ENCODE measurements at regions not wholly inside any gene's neighbourhood (a gene's known extent, or its start where the extent isn't known, plus 50 kb on each side); places are given as distances from the start of the nearest gene placed in this dataset.

- no peak for DNase-seq
Measured at GRCh38 chr3:167895684-167896083, 160.2 kb downstream of the SERPINI1 start.

DNA sequence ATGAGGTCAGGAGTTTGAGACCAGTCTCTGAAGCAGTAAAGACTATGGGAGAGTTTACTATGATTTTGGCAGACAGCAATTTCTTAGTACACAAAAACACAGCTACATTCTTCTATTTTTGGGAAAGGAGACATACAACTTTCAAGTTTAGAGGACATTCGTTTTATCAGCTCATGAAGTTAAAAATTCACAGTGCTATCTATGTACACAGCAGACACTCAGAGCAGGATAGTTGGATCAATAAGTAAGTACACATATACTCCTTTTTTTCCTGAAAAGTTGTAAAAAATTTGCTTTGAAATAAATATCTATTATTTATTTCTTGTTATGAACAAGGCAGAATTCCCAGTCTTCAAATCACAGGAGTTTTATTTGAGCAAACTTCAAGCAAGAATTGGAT, 159.7 kb downstream of the SERPINI1 start:
- DNase-seq, result no peak

DNA sequence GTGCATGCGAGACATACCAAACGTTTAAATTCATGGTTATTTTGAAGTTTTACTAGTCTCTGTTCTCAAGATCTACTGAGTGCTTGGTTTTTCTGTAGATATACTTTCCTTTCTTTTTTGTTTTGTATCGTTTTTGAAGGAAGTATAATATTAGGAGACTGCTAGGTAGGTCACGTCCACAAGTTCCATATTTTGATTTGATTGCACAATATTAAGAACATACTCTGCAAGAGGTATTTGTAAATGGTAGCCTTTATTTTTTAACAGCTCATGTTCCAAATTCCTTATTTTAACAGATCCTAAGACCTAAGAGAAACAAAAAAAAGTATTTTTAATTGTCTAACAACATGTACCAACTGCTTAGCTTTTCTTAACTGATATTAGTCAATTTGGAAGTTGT, 156.7 kb downstream of the SERPINI1 start:
- DNase-seq, result no peak

GRCh38 chr3:167887096-167887495, 151.6 kb downstream of the SERPINI1 start:
- DNase-seq, result no peak

DNA sequence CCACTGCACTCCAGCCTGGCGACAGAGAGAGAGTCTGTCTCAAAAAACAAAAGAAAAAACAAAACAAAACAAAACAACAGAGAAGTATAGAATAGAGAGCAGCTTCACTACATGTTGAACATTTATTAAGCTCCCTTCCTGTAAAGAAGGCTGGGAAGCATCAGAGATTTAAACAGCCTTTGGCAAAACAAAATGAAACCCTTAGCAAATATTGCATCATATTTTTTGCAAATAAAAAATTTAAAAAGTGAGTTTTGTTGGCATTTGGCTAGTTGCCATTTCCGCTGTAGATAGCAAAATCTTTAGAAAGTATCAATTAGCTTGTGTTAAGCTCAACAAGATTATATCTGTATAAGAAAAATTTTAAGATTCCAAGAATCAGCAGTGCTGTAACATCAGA, 151.2 kb downstream of the SERPINI1 start:
- DNase-seq, result no peak

DNA sequence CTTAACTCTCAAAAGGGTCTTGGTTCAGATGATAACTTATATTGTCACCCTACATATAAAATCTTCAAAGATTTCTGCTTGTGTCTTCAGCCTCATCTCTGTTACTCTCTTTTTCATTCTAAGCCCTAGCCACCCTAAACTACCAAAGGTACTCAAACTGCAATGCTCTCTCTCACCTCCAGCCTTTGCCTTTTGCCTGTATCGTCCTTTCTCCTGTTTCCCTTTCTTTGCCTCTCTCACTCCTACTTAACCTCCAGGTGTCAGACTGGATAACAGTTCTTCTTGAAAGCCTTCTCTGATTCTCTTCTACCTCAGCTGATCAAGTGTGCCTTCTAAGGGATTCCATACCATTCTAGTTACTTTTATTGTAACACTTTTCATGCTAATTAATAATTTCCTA, 149.8 kb downstream of the SERPINI1 start:
- DNase-seq, result no peak

GRCh38 chr3:167884481-167884880, 149.0 kb downstream of the SERPINI1 start:
- no peak for DNase-seq

DNA sequence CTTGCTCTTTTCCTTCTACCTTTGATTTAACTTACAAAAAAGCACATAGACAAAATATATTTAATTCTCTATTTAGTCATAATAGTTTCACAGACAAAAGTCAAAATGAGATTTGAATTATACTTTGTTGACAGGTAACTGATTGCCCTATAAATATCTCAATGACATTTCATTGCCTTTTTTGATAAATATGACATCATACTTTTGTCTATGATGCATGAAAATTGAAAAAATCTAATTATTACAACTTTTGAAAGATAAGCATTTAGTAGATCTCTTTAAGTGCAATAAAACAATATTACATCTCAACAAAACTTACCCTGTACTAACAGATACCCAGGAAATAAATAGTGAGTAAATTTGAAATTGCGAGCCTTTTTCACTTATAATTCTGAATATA, 147.9 kb downstream of the SERPINI1 start:
- DNase-seq, result no peak

- DNase-seq, result peak; percentile 45
Measured at GRCh38 chr3:167882057-167882667, 146.6 kb downstream of the SERPINI1 start.

- no peak for DNase-seq
Measured at GRCh38 chr3:167880183-167880582, 144.7 kb downstream of the SERPINI1 start.

DNA sequence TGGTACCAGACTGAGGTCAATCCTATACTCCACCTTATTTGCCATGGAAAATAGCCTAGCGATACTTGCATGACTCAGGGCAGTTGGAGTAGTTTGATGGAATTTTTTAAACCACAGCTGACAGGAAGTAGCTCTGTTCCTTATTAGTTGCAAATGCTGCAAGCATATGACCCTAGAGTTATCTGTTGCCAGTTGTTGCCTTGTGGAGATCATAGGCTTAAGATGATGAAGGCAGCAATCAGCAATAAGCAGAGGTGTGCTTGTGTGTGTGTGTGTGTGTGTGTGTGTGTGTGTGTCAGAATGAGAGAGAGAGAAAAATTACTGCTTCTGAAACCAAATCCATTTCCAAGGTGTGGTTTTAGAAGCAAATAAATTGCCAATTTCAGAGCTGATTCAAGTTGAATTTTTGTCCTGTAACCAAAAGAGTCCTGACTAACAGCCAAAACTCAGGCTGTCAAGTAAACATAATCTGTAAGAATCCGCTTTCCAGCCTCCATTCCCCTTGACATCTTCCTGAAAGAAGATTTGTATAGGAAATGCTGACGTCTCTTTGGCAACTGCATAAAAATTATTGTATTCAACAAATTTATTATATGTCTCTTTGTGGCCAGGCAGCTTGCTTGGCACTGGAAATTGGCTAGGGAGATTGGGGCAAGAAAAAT, 141.2 kb downstream of the SERPINI1 start:
- DNase-seq, result peak; percentile 60
